WTC11 (cell line): ENCODE measurements at regions not wholly inside any gene's neighbourhood (a gene's known extent, or its start where the extent isn't known, plus 50 kb on each side); places are given as distances from the start of the nearest gene placed in this dataset.

Experiments
- ATAC-seq: fragments of 200-7000 bp; cut with Tn5 transposase; 2 replicates; pipeline ENCODE4 v1.10.0; 2021; ENCODE audit warnings: mild to moderate bottlenecking, moderate library complexity
- CTCF ChIA-PET: fragments of 300-600 bp; sonication (Branson Sonifier 250); formaldehyde crosslinking; loops from one replicate; lab custom pipeline; 2021; ENCODE audit warnings: antibody characterized with exemption; lab: Charles Lee
- POLR2A ChIA-PET: fragments of 350-600 bp; sonication (Branson Sonifier 250); formaldehyde crosslinking; loops from one replicate; lab custom pipeline; 2021; ENCODE audit warnings: antibody characterized with exemption; lab: Charles Lee
- DNase-seq: peaks from one replicate; pipeline ENCODE4 v3.0.0; 2021; ENCODE audit warnings: low spot score
- H3K27ac Mint-ChIP-seq: 2 replicates; pipeline ENCODE4 v1.8.0; 2021; ENCODE audit warnings: mixed read lengths
- H3K27me3 Mint-ChIP-seq: 2 replicates; pipeline ENCODE4 v1.8.0; 2021; ENCODE audit warnings: low read depth, mild to moderate bottlenecking, moderate library complexity, mixed read lengths
- H3K36me3 Mint-ChIP-seq: 2 replicates; pipeline ENCODE4 v1.8.0; 2021; ENCODE audit warnings: mixed read lengths
- H3K4me1 Mint-ChIP-seq: 2 replicates; pipeline ENCODE4 v1.8.0; 2022; ENCODE audit warnings: mixed read lengths
- H3K4me3 Mint-ChIP-seq: 2 replicates; pipeline ENCODE4 v1.8.0; 2021; ENCODE audit warnings: mild to moderate bottlenecking, moderate library complexity, mixed read lengths
- H3K9me3 Mint-ChIP-seq: 2 replicates; pipeline ENCODE4 v1.8.0; 2021; ENCODE audit warnings: mixed read lengths
- AFF4 ChIP-seq: sonication (generic); formaldehyde crosslinking; IDR thresholded peaks from 2 replicates; pipeline ENCODE4 v1.8.1; 2023; ENCODE audit warnings: mild to moderate bottlenecking, missing genetic modification reagents, borderline replicate concordance
- AR ChIP-seq: fragments of 250-450 bp; sonication (Bioruptor Pico); IDR thresholded peaks from 2 replicates; pipeline ENCODE4 v1.9.0; 2021; ENCODE audit warnings: mild to moderate bottlenecking
- EMX1 ChIP-seq: fragments of 250-450 bp; sonication (Bioruptor Pico); IDR thresholded peaks from 2 replicates; pipeline ENCODE4 v1.8.0; 2021; ENCODE audit warnings: mild to moderate bottlenecking
- FOXJ3 ChIP-seq: sonication (generic); formaldehyde crosslinking; IDR thresholded peaks from 2 replicates; pipeline ENCODE4 v1.9.0; 2021; ENCODE audit warnings: missing genetic modification reagents, mild to moderate bottlenecking, borderline replicate concordance
- FOXK1 ChIP-seq: sonication (generic); formaldehyde crosslinking; IDR thresholded peaks from 2 replicates; pipeline ENCODE4 v1.8.0; 2022; ENCODE audit warnings: mild to moderate bottlenecking, moderate library complexity, missing genetic modification reagents
- GRHL2 ChIP-seq: fragments of 250-450 bp; sonication (Bioruptor Pico); IDR thresholded peaks from 2 replicates; pipeline ENCODE4 v1.8.0; 2022; ENCODE audit warnings: mild to moderate bottlenecking, moderate library complexity; ENCODE audit not compliant: insufficient replicate concordance, severe bottlenecking
- IRF1 ChIP-seq: sonication (generic); formaldehyde crosslinking; IDR thresholded peaks from 2 replicates; pipeline ENCODE4 v1.8.0; 2023; ENCODE audit warnings: missing genetic modification reagents
- OVOL2 ChIP-seq: fragments of 250-450 bp; sonication (Bioruptor Pico); IDR thresholded peaks from 2 replicates; pipeline ENCODE4 v1.9.0; 2021; ENCODE audit warnings: mild to moderate bottlenecking, borderline replicate concordance
- SMAD3 ChIP-seq: sonication (generic); formaldehyde crosslinking; IDR thresholded peaks from 2 replicates; pipeline ENCODE4 v1.8.0; 2022; ENCODE audit warnings: missing genetic modification reagents, mild to moderate bottlenecking, borderline replicate concordance
- TP53 ChIP-seq: sonication (generic); formaldehyde crosslinking; IDR thresholded peaks from 2 replicates; pipeline ENCODE4 v1.8.1; 2023; ENCODE audit warnings: mild to moderate bottlenecking, missing genetic modification reagents
- ZBTB43 ChIP-seq: sonication (generic); formaldehyde crosslinking; IDR thresholded peaks from 2 replicates; pipeline ENCODE4 v1.8.1; 2023; ENCODE audit warnings: mild to moderate bottlenecking, missing genetic modification reagents
- ZMAT4 ChIP-seq: fragments of 250-450 bp; sonication (Bioruptor Pico); IDR thresholded peaks from 2 replicates; pipeline ENCODE4 v1.9.0; 2021; ENCODE audit warnings: mild to moderate bottlenecking
- ZNF219 ChIP-seq: sonication (generic); formaldehyde crosslinking; IDR thresholded peaks from 2 replicates; pipeline ENCODE4 v1.8.0; 2023; ENCODE audit warnings: missing genetic modification reagents, mild to moderate bottlenecking, borderline replicate concordance
- ZNF512 ChIP-seq: sonication (generic); formaldehyde crosslinking; IDR thresholded peaks from 2 replicates; pipeline ENCODE4 v1.8.1; 2022; ENCODE audit warnings: missing genetic modification reagents, borderline replicate concordance
- ZNF671 ChIP-seq: fragments of 250-450 bp; sonication (Bioruptor Pico); IDR thresholded peaks from 2 replicates; pipeline ENCODE4 v1.8.0; 2021; ENCODE audit warnings: mild to moderate bottlenecking

GRCh38 chr3:102124704-102125103, 275.4 kb downstream of the NFKBIZ start:
- ChIA-PET CTCF (no interaction called here), POLR2A (no interaction called here)
- H3K36me3 Mint-ChIP-seq = peaks cover 9% of the 10 kb centered on the region
- H3K4me1 Mint-ChIP-seq = no peaks in the 10 kb centered on the region
- peaks cover 18% of the 10 kb centered on the region for H3K9me3 Mint-ChIP-seq
- no peaks in the 10 kb centered on the region for H3K27me3 Mint-ChIP-seq
- H3K4me3 Mint-ChIP-seq = no peak overlapping the region
- ATAC-seq = no peak
- TF ChIP-seq ZMAT4 (CRISPR knock-in tag) (no peak), FOXJ3 (CRISPR knock-in tag) (no peak), SMAD3 (CRISPR knock-in tag) (no peak), AR (CRISPR knock-in tag) (no peak), FOXK1 (no peak), ZNF219 (no peak), ZBTB43 (no peak)
- no peak overlapping the region for H3K27ac Mint-ChIP-seq
- DNase-seq = no peak

GRCh38 chr3:102125197-102125993, 276.1 kb downstream of the NFKBIZ start:
- ATAC-seq (no peak), DNase-seq (no peak)
- Mint-ChIP-seq H3K27ac (no peak overlapping the region), H3K36me3 (peaks cover 9% of the 10 kb centered on the region), H3K4me1 (peaks cover 2% of the 10 kb centered on the region; the same call in 1 of the 2 replicates), H3K9me3 (peaks cover 18% of the 10 kb centered on the region), H3K4me3 (no peak overlapping the region), H3K27me3 (no peaks in the 10 kb centered on the region)
- ChIA-PET CTCF (no interaction called here), POLR2A (no interaction called here)
- TF ChIP-seq SMAD3 (CRISPR knock-in tag) (no peak), TP53 (CRISPR knock-in tag) (no peak), IRF1 (CRISPR knock-in tag) (no peak), OVOL2 (CRISPR knock-in tag) (no peak), AFF4 (CRISPR knock-in tag) (no peak), GRHL2 (CRISPR knock-in tag) (no peak), EMX1 (CRISPR knock-in tag) (no peak), ZNF512 (CRISPR knock-in tag) (no peak), ZNF671 (CRISPR knock-in tag) (no peak)
